ENCODE measurements at regions not wholly inside any gene's neighbourhood (a gene's known extent, or its start where the extent isn't known, plus 50 kb on each side); places are given as distances from the start of the nearest gene placed in this dataset.
"Not testable (repeated sequence)": the region's sequence is repeated elsewhere in the genome, so short reads cannot be mapped to it uniquely, and the experiment has no call there.

- TF ChIP-seq CTCF (conservative IDR thresholded peaks at IDR 0.05; ENCODE audit: control insufficient read depth, insufficient read depth, low read depth, low read length): no peak
- H3K4me3 ChIP-seq (ENCODE audit: control insufficient read depth, low read depth, low read length): no peak overlapping the region
- DNase-seq (ENCODE audit: low read depth): no peak
Observed at GRCh38 chr2:109719871-109720270, 74.2 kb upstream of the RGPD5 start.

GRCh38 chr2:109720380-109721106 lies 73.6 kb upstream of the RGPD5 start:
- H3K4me3 ChIP-seq (ENCODE audit: control insufficient read depth, low read depth, low read length): no peak overlapping the region

GRCh38 chr2:109721135-109721534 lies 73.0 kb upstream of the RGPD5 start:
- DNase-seq (ENCODE audit: low read depth): no peak
- no peak for TF ChIP-seq CTCF (conservative IDR thresholded peaks at IDR 0.05; ENCODE audit: control insufficient read depth, insufficient read depth, low read depth, low read length)
- H3K4me3 ChIP-seq (ENCODE audit: control insufficient read depth, low read depth, low read length): no peak overlapping the region

More at GRCh38 chr2:109720380-109721106, 73.6 kb upstream of the RGPD5 start:
- no peak for TF ChIP-seq CTCF (conservative IDR thresholded peaks at IDR 0.05; ENCODE audit: control insufficient read depth, insufficient read depth, low read depth, low read length)
- no peak for DNase-seq (ENCODE audit: low read depth)

- H3K4me3 ChIP-seq (ENCODE audit: control insufficient read depth, low read depth, low read length): no peak overlapping the region
- no peak for TF ChIP-seq CTCF (conservative IDR thresholded peaks at IDR 0.05; ENCODE audit: control insufficient read depth, insufficient read depth, low read depth, low read length)
- DNase-seq (ENCODE audit: low read depth): no peak
Observed at GRCh38 chr2:109721626-109722025, 72.5 kb upstream of the RGPD5 start.

- DNase-seq (ENCODE audit: low read depth): no peak
- TF ChIP-seq CTCF (conservative IDR thresholded peaks at IDR 0.05; ENCODE audit: control insufficient read depth, insufficient read depth, low read depth, low read length): no peak
- H3K4me3 ChIP-seq (ENCODE audit: control insufficient read depth, low read depth, low read length): no peak overlapping the region
Observed at GRCh38 chr2:109722026-109722425, 72.1 kb upstream of the RGPD5 start.

GRCh38 chr2:109722640-109723039 lies 71.5 kb upstream of the RGPD5 start:
- not testable (repeated sequence) for DNase-seq (ENCODE audit: low read depth); H3K4me3 ChIP-seq (ENCODE audit: control insufficient read depth, low read depth, low read length)

- not testable (repeated sequence) for DNase-seq (ENCODE audit: low read depth)
Observed at GRCh38 chr2:109723153-109723552, 71.0 kb upstream of the RGPD5 start.

More at GRCh38 chr2:109723153-109723552, 71.0 kb upstream of the RGPD5 start:
- H3K4me3 ChIP-seq (ENCODE audit: control insufficient read depth, low read depth, low read length): not testable (repeated sequence)

All from fibroblast of mammary gland (primary cell).